ENCODE measurements at regions not wholly inside any gene's neighbourhood (a gene's known extent, or its start where the extent isn't known, plus 50 kb on each side); places are given as distances from the start of the nearest gene placed in this dataset.

DNA sequence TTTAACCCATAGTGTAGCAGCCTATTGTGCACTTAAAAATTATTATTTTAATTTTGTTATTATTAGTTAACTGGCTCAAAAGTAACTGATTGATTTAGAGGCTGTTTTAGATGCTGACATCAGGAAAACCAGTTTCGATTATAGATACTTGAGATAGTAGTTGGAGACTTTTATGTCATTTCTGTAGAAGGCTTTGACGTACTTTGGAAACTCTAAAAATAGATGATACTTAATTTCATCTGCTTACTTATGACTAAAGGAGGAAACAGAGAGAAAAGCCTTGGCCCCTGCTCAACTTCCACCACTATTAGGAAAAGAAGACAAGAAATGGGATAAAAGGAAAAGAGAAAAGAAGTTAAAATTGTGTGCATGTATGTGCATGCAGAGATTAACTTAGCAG, 219.3 kb upstream of the HMGA2 start:
- TF ChIP-seq CTCF (conservative IDR thresholded peaks at IDR 0.05; ENCODE audit: low read depth, low read length) (no peak), EZH2 (IDR thresholded peaks at IDR 0.05; ENCODE audit: borderline replicate concordance, low read depth, low read length, poor library complexity, severe bottlenecking) (no peak)
